ENCODE measurements at regions not wholly inside any gene's neighbourhood (a gene's known extent, or its start where the extent isn't known, plus 50 kb on each side); places are given as distances from the start of the nearest gene placed in this dataset.

- TF ChIP-seq ZNF362 (tag by site-specific recombination; IDR thresholded peaks at IDR 0.05), result no peak
- TF ChIP-seq ZNF202 (tag by site-specific recombination; IDR thresholded peaks at IDR 0.05; ENCODE audit: borderline replicate concordance), result no peak
- TF ChIP-seq CTCF (tag by site-specific recombination; IDR thresholded peaks at IDR 0.05), result no peak
- TF ChIP-seq ZBTB11 (tag by site-specific recombination; conservative IDR thresholded peaks at IDR 0.05; ENCODE audit: low read depth), result no peak
- TF ChIP-seq ZNF146 (tag by site-specific recombination; IDR thresholded peaks at IDR 0.05), result no peak
- no peak for TF ChIP-seq ELK4 (IDR thresholded peaks at IDR 0.05; ENCODE audit: borderline replicate concordance, low read depth, low read length)
- no peak for TF ChIP-seq ZNF747 (tag by site-specific recombination; IDR thresholded peaks at IDR 0.05)
- no peak for TF ChIP-seq ZNF658 (tag by site-specific recombination; IDR thresholded peaks at IDR 0.05)
- TF ChIP-seq ZNF274 (IDR thresholded peaks at IDR 0.05; ENCODE audit: low read length), result no peak
- no peak for TF ChIP-seq ZNF274 (tag by site-specific recombination; IDR thresholded peaks at IDR 0.05; ENCODE audit: borderline replicate concordance)
- no peak for TF ChIP-seq MEIS1 (CRISPR knock-in tag; IDR thresholded peaks at IDR 0.05; ENCODE audit: borderline replicate concordance)
- TF ChIP-seq ZBTB26 (tag by site-specific recombination; optimal IDR thresholded peaks at IDR 0.05), result no peak
These were observed 315.6 kb downstream of the SEC14L1 start for GRCh38 chr17:77456271-77456950.
